GM23248 (cell line): ENCODE measurements at regions not wholly inside any gene's neighbourhood (a gene's known extent, or its start where the extent isn't known, plus 50 kb on each side); places are given as distances from the start of the nearest gene placed in this dataset.

Experiments
- EZH2 ChIP-seq: fragments of 200-600 bp; sonication (generic); IDR thresholded peaks from 2 replicates; pipeline ENCODE4 v1.6.1; 2018; ENCODE audit warnings: antibody characterized with exemption, mild to moderate bottlenecking; ENCODE audit not compliant: insufficient read depth, poor library complexity, severe bottlenecking
- EZH2phosphoT487 ChIP-seq: fragments of 200-600 bp; sonication (generic); IDR thresholded peaks from 2 replicates; pipeline ENCODE4 v1.6.1; 2018; ENCODE audit warnings: antibody characterized with exemption, moderate library complexity, mild to moderate bottlenecking, low read depth; ENCODE audit not compliant: insufficient read depth

GRCh38 chr5:133824661-133825254, 143.7 kb downstream of the C5orf15 start:
- TF ChIP-seq EZH2 (no peak), EZH2phosphoT487 (no peak)
